IPS-11a (cell line): ENCODE measurements at regions not wholly inside any gene's neighbourhood (a gene's known extent, or its start where the extent isn't known, plus 50 kb on each side); places are given as distances from the start of the nearest gene placed in this dataset.
"Not testable (repeated sequence)": the region's sequence is repeated elsewhere in the genome, so short reads cannot be mapped to it uniquely, and the experiment has no call there.

ENCODE experiments used
- H3K4me3 ChIP-seq: one replicate; pipeline ENCODE4 v1.5.1; 2013; ENCODE audit warnings: low read depth, low read length, control low read depth

DNA sequence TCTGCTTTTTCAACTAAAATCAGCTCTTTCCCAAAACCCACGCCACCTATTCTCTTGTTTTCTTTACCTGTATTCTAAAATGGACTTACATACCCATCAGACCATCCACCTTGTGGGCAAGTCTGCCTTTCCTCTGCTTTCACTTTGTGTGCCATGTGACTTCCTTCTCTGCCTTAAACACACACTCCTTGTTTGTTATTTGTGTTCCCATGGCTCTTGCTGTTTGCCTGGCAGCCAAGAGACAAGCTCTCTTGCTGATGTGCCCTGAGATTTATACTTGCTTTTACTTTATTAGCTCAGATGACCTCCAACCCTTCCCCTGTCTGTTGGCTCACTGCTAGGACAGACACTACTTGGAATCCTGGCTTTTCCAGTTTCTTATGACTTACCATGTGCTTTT lies 309.7 kb upstream of the LRRTM4 start:
- H3K4me3 ChIP-seq: no peak overlapping the region

DNA sequence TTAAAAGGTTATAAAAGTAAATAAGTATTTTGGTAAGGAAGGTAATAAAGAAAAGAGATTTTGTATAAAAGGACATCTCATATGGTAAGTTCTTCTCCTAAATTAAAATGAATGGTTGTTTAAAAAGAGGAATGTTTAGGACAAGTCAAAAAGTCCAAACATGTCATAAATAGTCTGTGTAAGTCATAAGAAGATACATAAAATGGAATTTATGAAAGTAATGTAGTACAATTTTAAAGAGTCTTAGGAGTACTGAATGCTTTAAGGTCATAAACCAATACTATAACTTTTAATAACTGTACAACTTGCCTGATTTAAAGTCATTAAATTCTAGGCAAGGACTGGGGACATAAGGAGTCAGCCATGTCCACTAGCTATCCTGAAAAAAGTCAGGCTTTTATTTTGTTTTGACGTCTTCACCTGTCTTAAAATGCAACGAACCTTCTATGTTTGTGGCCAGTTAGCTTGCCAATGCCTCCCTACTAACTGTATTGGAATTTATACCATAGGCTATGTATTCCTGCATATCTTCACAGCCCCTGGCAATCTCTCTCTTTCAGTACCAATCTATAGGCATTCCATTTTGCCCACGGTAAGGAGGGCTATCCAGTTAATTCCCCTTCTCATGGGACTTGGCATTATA lies 312.3 kb upstream of the LRRTM4 start:
- no peak overlapping the region for H3K4me3 ChIP-seq

DNA sequence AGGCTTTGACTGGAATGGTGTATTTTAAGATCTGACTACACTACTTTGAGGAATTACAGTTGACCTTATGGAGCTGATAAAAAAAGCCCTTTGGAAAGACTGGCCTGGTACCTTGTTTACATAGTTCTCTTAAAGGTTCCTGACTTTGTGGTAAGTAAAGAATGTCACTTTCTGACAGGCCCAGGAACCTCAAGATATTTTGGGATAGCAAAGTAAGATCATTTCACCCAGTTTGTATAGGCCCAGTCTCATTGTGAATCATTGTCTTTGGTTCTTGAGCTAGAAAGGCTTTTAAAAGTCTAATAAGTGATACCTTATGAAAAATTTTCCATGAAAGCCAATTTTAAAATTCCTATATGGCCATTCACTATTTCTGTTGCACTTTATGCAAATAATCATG lies 316.3 kb upstream of the LRRTM4 start:
- H3K4me3 ChIP-seq: no peak overlapping the region

DNA sequence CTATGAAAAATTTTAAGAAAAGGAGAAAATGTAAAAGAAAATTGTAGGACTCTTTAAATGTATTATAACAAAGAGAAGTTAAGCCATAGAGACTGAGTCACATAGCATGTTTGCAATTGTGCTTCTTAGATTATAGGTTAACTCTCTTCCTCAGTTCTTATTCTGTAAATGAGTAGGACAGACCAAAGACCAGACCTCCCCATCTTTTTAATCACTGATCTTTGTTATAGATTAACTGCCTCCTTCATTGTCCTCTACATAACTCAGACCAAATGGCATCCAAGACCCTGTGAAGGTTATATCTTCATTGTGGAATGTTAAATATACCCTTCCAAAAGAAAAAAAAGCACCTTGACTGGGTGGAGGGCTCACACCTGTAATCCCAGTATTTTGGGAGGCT lies 316.9 kb upstream of the LRRTM4 start:
- H3K4me3 ChIP-seq: no peak overlapping the region

GRCh38 chr2:77862120-77862519 lies 339.9 kb upstream of the LRRTM4 start:
- no peak overlapping the region for H3K4me3 ChIP-seq

DNA sequence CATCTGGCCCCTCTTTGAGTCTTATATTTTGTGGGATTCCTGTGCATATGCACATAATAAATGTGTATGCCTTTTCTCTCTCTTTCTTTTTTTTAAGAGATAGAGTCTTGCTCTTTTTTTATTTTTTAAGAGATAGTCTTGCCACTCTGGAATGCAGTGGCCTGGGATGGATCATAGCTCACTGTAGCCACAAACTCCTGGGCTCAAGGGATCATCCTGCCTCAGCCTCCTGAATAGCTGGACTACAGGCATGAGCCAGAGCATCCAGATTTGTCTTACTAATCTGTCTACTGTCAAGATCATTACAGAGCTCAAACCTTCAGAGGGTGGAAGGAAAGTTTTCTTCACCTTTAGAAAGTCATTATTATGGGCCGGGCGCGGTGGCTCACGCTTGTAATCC lies 342.2 kb upstream of the LRRTM4 start:
- H3K4me3 ChIP-seq: no peak overlapping the region

- H3K4me3 ChIP-seq: no peak overlapping the region
Observed at GRCh38 chr2:77866661-77867060, 344.5 kb upstream of the LRRTM4 start.

- no peak overlapping the region for H3K4me3 ChIP-seq
Observed at GRCh38 chr2:77867146-77867545, 345.0 kb upstream of the LRRTM4 start.

GRCh38 chr2:77873506-77873905 lies 351.3 kb upstream of the LRRTM4 start:
- H3K4me3 ChIP-seq: no peak overlapping the region

GRCh38 chr2:77900211-77900610 lies 378.0 kb upstream of the LRRTM4 start:
- H3K4me3 ChIP-seq: not testable (repeated sequence)

DNA sequence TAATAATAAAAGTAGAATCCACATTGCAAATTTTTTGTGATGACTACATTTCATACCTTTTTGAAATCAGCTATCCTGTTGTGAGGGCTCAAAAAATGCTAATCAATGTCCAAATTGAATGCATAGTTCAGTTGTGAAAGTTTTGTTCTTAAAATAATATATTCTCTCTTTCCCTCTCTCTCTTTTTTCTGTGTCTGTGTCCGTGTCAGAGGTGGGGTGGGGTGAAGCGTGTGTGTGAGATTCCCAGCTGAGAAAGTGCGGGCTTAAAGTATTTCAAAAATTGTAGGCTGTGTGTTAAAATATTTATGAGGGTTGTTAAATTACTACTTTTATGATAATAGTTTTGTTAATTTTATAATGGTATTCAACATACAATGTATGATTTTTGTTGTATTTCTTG lies 388.0 kb upstream of the LRRTM4 start:
- no peak overlapping the region for H3K4me3 ChIP-seq

DNA sequence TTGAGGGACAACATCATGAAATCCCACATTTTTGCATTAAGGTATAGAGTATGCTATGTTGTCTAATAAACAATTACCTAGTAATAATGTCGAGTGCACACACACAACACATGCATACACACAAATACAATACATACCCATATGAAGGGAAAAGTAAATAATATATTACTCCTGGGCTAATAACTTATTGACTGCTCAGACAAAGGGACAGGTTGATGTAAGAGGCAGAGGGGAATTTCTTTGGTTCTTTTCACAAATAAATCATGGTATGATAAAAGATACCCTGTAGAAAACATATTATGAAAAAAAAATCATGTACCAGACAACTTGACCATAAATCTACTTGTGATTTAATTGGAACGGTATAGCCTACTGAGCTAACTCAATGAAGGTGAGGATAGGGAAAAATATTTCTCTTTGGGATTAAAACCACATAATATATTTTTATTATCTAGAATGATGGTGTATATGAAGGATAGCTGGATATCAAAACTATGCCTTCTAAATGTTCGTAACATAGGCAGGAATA lies 398.7 kb upstream of the LRRTM4 start:
- H3K4me3 ChIP-seq: no peak overlapping the region

DNA sequence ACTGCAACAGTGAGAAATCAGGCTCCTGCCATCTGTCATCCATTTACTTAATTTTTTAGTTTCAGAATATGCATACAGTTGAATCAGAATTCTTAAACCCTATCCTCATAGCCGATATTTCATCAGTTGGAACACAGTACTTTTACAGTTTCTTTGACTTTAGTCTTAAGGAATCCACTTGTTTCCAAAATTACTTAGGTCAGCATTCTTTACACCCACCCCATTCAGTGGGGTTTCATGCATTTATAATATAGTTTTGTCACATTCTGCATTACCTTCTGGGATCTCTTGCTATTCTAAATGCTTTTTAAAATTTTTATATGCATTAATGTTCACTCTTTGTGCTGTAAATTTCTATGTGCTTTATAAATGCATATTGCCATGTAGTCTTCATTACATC lies 400.4 kb upstream of the LRRTM4 start:
- no peak overlapping the region for H3K4me3 ChIP-seq

- no peak overlapping the region for H3K4me3 ChIP-seq
Observed at GRCh38 chr2:77937366-77937765, 415.2 kb upstream of the LRRTM4 start.

DNA sequence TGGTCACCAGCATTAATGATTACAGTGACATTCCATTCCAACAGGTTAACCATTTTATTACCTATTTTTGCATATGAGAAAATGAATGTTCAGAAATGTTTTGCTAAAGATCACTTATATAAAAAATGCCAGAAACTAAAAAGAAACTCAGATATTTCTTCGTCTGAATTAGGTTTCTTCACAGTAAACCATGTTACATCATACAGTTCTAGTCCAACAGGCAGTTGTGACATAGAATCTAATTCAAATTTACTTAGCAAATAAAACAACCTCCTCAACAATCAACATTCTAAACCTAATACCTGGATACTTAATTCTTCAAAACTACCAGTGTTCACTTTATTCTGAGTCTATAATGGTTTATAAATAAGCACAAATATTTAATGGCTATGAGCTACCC lies 416.3 kb upstream of the LRRTM4 start:
- H3K4me3 ChIP-seq: no peak overlapping the region

DNA sequence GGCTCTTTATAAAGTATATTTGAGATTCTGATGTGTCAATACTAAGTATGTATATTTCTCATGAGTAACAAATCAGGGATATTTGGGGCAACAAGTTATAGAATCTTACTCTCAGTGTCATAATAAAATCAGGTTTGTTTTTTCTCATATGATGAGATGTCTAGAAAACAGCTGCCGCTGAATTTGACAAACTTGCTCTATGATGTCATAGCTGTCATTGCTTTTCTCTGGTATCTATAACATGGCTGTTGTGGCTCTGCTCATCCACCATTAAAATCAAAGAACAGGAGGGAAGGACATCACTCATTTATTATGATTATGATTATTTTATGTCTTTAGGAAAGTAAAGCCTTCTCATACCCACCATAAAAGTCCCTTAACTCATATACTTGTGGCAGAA lies 417.2 kb upstream of the LRRTM4 start:
- H3K4me3 ChIP-seq: no peak overlapping the region

- H3K4me3 ChIP-seq: no peak overlapping the region
Observed at GRCh38 chr2:77939801-77940200, 417.6 kb upstream of the LRRTM4 start.

- H3K4me3 ChIP-seq: no peak overlapping the region
Observed at GRCh38 chr2:77954931-77955330, 432.8 kb upstream of the LRRTM4 start.

- H3K4me3 ChIP-seq: no peak overlapping the region
Observed at GRCh38 chr2:77962943-77963342, 440.8 kb upstream of the LRRTM4 start.

DNA sequence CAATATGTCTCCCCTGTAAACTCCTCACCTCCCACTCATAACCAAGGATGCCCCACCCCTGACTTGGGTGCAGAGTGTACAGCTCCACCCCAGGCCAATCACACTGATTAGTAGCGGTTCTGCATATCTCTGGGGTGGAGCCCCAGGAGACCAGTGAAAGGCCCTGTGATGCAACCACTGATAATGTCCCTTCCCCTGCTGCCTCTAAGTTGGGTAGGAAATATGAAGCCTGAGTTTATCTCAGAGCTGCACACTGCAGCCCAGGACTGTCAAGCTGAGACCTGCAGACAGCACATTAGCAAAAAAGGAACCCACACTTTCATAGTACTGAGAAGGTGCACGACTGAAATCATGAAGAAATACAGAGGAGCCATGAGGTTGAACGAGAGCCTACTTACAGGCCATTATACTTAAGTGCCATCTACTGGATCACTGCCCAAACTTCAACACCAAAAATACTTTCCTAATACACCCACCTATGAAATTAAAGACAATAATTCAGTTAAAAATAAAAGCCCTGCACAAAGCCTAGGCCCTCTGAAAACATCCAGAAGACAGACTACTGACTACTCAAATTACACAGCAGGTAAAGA lies 455.4 kb upstream of the LRRTM4 start:
- no peak overlapping the region for H3K4me3 ChIP-seq

DNA sequence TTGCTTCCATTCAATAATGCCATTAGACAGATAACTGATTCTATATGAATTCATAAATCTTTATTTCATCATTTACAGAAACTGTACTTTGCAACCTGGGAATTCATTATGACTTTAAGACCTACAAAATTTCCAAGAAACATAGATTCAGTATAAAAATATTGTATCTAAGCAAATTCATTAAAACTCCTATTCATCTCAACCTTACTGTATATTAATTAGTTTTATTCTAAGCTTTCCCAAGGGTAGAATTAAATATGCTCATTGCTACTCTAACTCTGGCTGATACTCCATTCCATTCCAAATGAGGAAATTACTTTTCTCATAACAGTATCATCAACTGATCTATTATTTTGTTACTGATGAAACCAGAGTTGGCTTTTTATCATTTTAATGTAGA lies 473.0 kb upstream of the LRRTM4 start:
- no peak overlapping the region for H3K4me3 ChIP-seq

DNA sequence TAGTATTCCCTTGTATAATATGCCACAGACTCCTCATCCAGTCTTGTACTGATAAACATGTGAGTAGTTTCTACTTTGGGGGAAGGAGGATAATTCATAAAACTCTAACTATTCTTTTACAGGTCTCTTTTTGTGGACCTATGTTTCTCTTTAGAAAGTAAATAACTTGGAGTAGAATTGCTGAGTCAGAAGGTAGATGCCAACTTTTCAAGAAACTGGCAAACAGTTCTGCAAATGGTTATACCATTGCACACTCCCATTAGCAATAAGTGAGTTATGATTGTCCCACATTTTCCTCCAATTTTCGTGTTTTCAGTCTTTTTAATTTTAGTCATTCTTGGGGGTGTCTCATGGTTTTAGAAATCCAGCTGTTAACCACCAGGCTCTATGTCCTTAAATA lies 477.2 kb upstream of the LRRTM4 start:
- no peak overlapping the region for H3K4me3 ChIP-seq

DNA sequence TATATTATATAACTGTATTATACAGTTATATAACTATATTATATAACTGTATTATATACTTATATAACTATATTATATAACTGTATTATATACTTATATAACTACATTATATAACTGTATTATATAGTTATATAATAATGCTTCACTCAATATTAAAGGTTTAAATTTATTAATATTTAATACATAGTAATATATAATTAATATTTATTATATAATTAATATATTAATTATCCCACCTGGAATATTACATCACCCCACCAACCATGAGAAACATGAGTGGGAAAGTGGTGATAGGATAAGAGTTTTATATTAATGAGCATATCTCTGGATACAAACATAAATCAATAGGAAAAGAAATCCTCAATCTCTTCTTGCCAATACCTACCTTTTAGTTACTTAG lies 487.1 kb upstream of the LRRTM4 start:
- no peak overlapping the region for H3K4me3 ChIP-seq
